CD14-positive monocyte (primary cell): ENCODE measurements at regions not wholly inside any gene's neighbourhood (a gene's known extent, or its start where the extent isn't known, plus 50 kb on each side); places are given as distances from the start of the nearest gene placed in this dataset.

Experiments used
- DNase-seq, 3 donors: peaks; one replicate each; pipeline ENCODE4 v3.0.0-alpha.2; 2011 to 2022
- H2AFZ ChIP-seq: 2 replicates; pipeline ENCODE4 v1.6.0; 2012; ENCODE audit warnings: mild to moderate bottlenecking, low read depth, low read length, inconsistent platforms; ENCODE audit not compliant: insufficient read depth, poor library complexity, severe bottlenecking
- H3K27ac ChIP-seq, 2 donors: 1 replicate in 1 of 2; 2 replicates in 1 of 2; pipeline ENCODE4 v1.5.1; 2012 to 2013; ENCODE audit warnings: low read length in 2 of 2, control low read depth in 1 of 2, inconsistent platforms in 1 of 2, low read depth in 1 of 2, mild to moderate bottlenecking in 1 of 2
- H3K27me3 ChIP-seq, 2 donors: one replicate each; pipeline versions ENCODE4 v1.6.0 to v1.6.1; 2011 to 2013; ENCODE audit warnings: low read length in 2 of 2; ENCODE audit not compliant: control insufficient read depth in 2 of 2, insufficient read depth in 2 of 2
- H3K36me3 ChIP-seq, 2 donors: replicated peaks in 1 of 2; 1 replicate in 1 of 2; 2 replicates in 1 of 2; pipeline versions ENCODE4 v1.5.1 to v1.6.1; 2012 to 2013; ENCODE audit warnings: low read length in 2 of 2, control low read depth in 1 of 2, inconsistent platforms in 1 of 2, mild to moderate bottlenecking in 1 of 2; ENCODE audit not compliant: insufficient read depth in 2 of 2, control insufficient read depth in 1 of 2
- H3K4me1 ChIP-seq, 2 donors: 1 replicate in 1 of 2; 2 replicates in 1 of 2; pipeline versions ENCODE4 v1.5.1 to v1.6.1; 2012 to 2013; ENCODE audit warnings: low read length in 2 of 2, control low read depth in 1 of 2, inconsistent platforms in 1 of 2, mild to moderate bottlenecking in 1 of 2, moderate library complexity in 1 of 2; ENCODE audit not compliant: insufficient read depth in 2 of 2, control insufficient read depth in 1 of 2
- H3K4me2 ChIP-seq: replicated peaks from 2 replicates; pipeline ENCODE3; 2012; ENCODE audit warnings: low read length, moderate library complexity, mild to moderate bottlenecking; ENCODE audit not compliant: poor library complexity, severe bottlenecking; ENCODE audit errors: extremely low read depth
- H3K4me3 ChIP-seq, 3 experiments: fragments of 200-600 bp in 1 of 3; sonication (generic) in 1 of 3; replicated peaks in 1 of 3; 1 replicate in 2 of 3; 2 replicates in 1 of 3; pipeline ENCODE4 v1.5.1; 2011 to 2013; ENCODE audit warnings: low read length in 3 of 3, mild to moderate bottlenecking in 3 of 3, control low read depth in 2 of 3, low read depth in 2 of 3, inconsistent platforms in 1 of 3, moderate library complexity in 1 of 3
- H3K79me2 ChIP-seq: 2 replicates; pipeline ENCODE4 v1.6.0; 2012; ENCODE audit warnings: mild to moderate bottlenecking, control low read depth, inconsistent platforms, low read length, moderate library complexity; ENCODE audit not compliant: insufficient read depth
- H3K9ac ChIP-seq: 2 replicates; pipeline ENCODE4 v1.6.0; 2017; ENCODE audit warnings: low read length, mild to moderate bottlenecking; ENCODE audit not compliant: insufficient read depth, poor library complexity, severe bottlenecking
- H3K9me3 ChIP-seq, 2 donors: replicated peaks in 1 of 2; 1 replicate in 1 of 2; 2 replicates in 1 of 2; pipeline versions ENCODE4 v1.5.1 to v1.6.1; 2012 to 2013; ENCODE audit warnings: low read length in 2 of 2, control low read depth in 1 of 2; ENCODE audit not compliant: control insufficient read depth in 1 of 2, insufficient read depth in 1 of 2
- H4K20me1 ChIP-seq: 2 replicates; pipeline ENCODE4 v1.6.0; 2012; ENCODE audit warnings: mild to moderate bottlenecking, low read length, control low read depth, moderate library complexity; ENCODE audit not compliant: insufficient read depth
- H3K27ac Mint-ChIP-seq, 7 donors: one replicate each; pipeline ENCODE4 v1.8.0; 2020; ENCODE audit warnings: mild to moderate bottlenecking in 7 of 7, mixed read lengths in 7 of 7, moderate library complexity in 6 of 7, inconsistent platforms in 2 of 7
- H3K27me3 Mint-ChIP-seq, 3 donors: one replicate each; pipeline ENCODE4 v1.8.0; 2021 to 2022; ENCODE audit warnings: low read depth in 3 of 3, mild to moderate bottlenecking in 3 of 3, mixed read lengths in 3 of 3, moderate library complexity in 3 of 3, inconsistent platforms in 1 of 3
- H3K36me3 Mint-ChIP-seq, 2 donors: one replicate each; pipeline ENCODE4 v1.8.0; 2020; ENCODE audit warnings: mixed read lengths in 2 of 2, inconsistent platforms in 1 of 2, mild to moderate bottlenecking in 1 of 2
- H3K4me1 Mint-ChIP-seq: one replicate; pipeline ENCODE4 v1.8.0; 2020; ENCODE audit warnings: mild to moderate bottlenecking, mixed read lengths
- H3K4me3 Mint-ChIP-seq, 2 donors: one replicate each; pipeline ENCODE4 v1.8.0; 2020; ENCODE audit warnings: mild to moderate bottlenecking in 2 of 2, mixed read lengths in 2 of 2, moderate library complexity in 1 of 2
- H3K9me3 Mint-ChIP-seq, 7 donors: one replicate each; pipeline ENCODE4 v1.8.0; 2020 to 2022; ENCODE audit warnings: mixed read lengths in 7 of 7, mild to moderate bottlenecking in 6 of 7, moderate library complexity in 6 of 7, inconsistent platforms in 2 of 7
- CTCF ChIP-seq: fragments of 200-600 bp; IDR thresholded peaks from one replicate; pipeline ENCODE4 v1.8.0; 2022; ENCODE audit warnings: antibody characterized with exemption, mild to moderate bottlenecking
- WGBS: methylation state at CpG from one replicate; pipeline ENCODE4 v1.1.5; 2013; ENCODE audit warnings: missing lambda C conversion rate; ENCODE audit not compliant: insufficient coverage; 5-methylcytosine and 5-hydroxymethylcytosine counted together
- intact Hi-C, 2 donors: fragments of 100-400 bp; cut with micrococcal nuclease; formaldehyde crosslinking; loops; one replicate each; pipeline versions ENCODE4 v1.15.0 to v1.15.1; 2023

- no peak overlapping the region for H3K4me3 ChIP-seq
- DNase-seq = no peak
- no peaks in the 10 kb centered on the region for H3K4me1 ChIP-seq
- H3K4me1 Mint-ChIP-seq = no peaks in the 10 kb centered on the region
- H3K27ac ChIP-seq = no peak overlapping the region
- H4K20me1 ChIP-seq = no peaks in the 10 kb centered on the region
- H3K36me3 ChIP-seq = no peaks in the 10 kb centered on the region
- no peaks in the 10 kb centered on the region for H3K79me2 ChIP-seq
- WGBS = 90% methylated on average over 2 of the region's 3 CpGs
- no peak overlapping the region for H3K4me2 ChIP-seq
- intact Hi-C loops = loop anchor here in 1 of 2 donors (10.0 kb wide), 1 partner anchor 1814 kb away; no protein-coding TSS in a partner anchor
- no peak overlapping the region for H2AFZ ChIP-seq
- no peak overlapping the region for H3K27ac Mint-ChIP-seq
- H3K9ac ChIP-seq = no peak overlapping the region
- no peak for TF ChIP-seq CTCF
- H3K4me3 Mint-ChIP-seq = no peak overlapping the region
- H3K9me3 ChIP-seq = peaks cover 12% of the 10 kb centered on the region in 2 donors
- peaks cover 1 to 23% (median 10%) of the 10 kb centered on the region in 7 donors for H3K9me3 Mint-ChIP-seq
- H3K27me3 ChIP-seq = no peaks in the 10 kb centered on the region
- no peaks in the 10 kb centered on the region for H3K36me3 Mint-ChIP-seq
- H3K27me3 Mint-ChIP-seq = no peaks in the 10 kb centered on the region
Observed at GRCh38 chr2:57528499-57528898, 518.1 kb upstream of the VRK2 start.

- Mint-ChIP-seq H3K4me3 (no peak overlapping the region), H3K4me1 (no peaks in the 10 kb centered on the region), H3K36me3 (no peaks in the 10 kb centered on the region), H3K27ac (no peak overlapping the region), H3K9me3 (peaks cover 0 to 1% (median 0%) of the 10 kb centered on the region in 7 donors), H3K27me3 (no peaks in the 10 kb centered on the region)
- no peaks in the 10 kb centered on the region for H3K27me3 ChIP-seq
- H3K36me3 ChIP-seq = no peaks in the 10 kb centered on the region
- H3K9ac ChIP-seq = no peak overlapping the region
- TF ChIP-seq CTCF = no peak
- no peak overlapping the region for H2AFZ ChIP-seq
- no peaks in the 10 kb centered on the region for H4K20me1 ChIP-seq
- no peaks in the 10 kb centered on the region for H3K9me3 ChIP-seq
- H3K4me1 ChIP-seq = no peaks in the 10 kb centered on the region
- no peaks in the 10 kb centered on the region for H3K79me2 ChIP-seq
- intact Hi-C loops = no loop called here
- no peak for DNase-seq
- H3K4me3 ChIP-seq = no peak overlapping the region
- H3K27ac ChIP-seq = no peak overlapping the region
- H3K4me2 ChIP-seq = no peak overlapping the region
Observed at GRCh38 chr2:57534358-57534757, 512.2 kb upstream of the VRK2 start.
